Renal pelvis (tissue), 1 donor: ENCODE measurements at regions not wholly inside any gene's neighbourhood (a gene's known extent, or its start where the extent isn't known, plus 50 kb on each side); places are given as distances from the start of the nearest gene placed in this dataset.
A peak's percentile ranks its signal among the peaks of the same experiment; 100 is the strongest.

ENCODE experiments used
- DNase-seq: peaks from one replicate; pipeline ENCODE4 v3.0.0-alpha.2; 2013

DNA sequence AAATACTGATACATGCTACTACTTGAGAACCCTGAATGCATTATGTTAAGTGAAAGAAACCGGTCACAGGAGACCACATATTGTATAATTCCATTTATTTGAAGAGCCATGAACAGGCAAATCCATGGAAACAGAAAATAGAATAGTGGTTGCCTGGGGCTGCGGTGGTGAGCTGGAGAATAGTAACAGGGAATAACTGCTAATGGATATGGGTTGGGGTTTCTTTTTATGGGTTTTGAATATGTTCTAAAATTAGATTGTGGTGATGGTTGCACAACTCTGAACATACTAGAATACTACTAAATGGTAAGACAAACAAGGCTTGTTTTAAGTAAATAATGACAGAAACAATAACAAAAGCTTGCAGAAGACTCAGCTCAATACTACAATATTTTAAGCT is 293.0 kb downstream of the BTG1 start:
- DNase-seq = no peak

DNA sequence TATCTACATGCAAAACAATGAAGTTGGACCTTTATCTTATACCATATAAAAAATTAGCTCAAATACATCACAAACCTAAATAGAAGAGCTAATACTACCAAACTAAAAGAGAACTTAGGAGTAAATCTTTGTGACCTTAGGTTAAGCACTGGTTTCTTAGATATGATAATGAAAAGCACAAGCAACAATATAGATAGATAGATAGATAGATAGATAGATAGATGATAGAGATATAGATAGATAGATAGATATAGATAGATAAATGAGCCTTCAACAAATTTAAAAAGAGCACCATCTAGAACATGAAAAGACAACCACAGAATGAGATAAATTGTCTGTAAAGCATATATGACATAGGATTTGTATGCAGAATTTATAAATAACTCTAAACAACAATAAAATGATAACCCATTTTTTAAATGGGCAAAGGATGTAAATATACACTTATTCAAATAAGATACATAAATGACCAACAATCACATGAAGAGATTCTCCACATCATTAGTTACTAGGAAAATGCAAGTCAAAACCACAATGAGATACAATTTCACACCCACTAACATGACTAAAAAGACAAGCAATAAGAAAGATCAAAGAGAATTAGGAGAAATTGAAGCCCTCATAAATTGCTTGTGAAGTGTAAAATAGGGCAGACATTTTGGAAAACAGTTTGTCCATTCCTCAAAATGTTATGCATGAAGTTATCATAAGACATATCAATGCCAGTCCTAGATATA is 293.7 kb downstream of the BTG1 start:
- no peak for DNase-seq

DNA sequence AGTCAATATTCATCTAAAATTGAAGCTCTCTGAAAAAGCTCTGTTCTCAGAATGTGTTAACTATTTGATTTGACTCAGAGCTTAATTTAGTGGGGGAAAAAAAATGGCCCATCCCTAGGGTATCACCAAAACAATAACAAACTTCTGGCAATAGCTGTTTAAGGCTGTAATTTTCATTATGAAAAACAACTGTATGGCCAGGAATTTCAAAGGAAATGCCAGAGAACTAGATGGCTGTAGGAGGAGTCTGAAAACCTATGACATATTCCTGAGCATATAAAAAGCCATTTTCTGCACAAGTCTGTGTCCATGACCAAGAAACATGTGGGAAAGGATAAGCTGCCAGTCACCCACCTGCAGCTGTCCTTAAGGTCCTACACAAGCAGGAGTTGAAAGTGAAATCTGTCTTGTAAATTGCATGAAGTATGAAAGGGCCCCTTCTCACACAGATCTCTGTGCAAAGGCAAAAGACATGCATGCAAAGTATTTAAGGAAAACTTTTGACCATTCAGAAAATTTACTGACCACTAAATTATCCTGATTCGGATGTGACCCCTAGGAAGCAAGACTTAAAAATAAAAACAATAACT is 299.1 kb downstream of the BTG1 start:
- no peak for DNase-seq

DNA sequence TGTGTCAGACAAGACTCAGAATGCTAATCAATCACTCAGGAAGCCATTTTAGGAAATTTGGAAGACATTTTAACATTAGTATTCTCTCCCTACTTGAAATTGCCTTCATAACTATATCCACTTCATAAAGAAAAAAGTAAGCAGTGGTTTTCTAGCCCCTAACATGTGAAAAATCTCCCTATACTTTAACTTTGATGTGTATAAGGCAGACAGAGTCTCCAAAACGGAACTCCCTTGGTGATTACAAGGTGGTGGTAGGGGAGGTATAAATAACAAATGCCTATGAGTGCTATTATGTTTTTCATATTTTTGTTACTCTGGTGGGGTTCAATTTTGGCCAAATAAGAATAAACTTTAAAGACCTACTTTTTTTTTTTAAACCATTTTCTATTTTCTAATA is 300.3 kb downstream of the BTG1 start:
- DNase-seq = no peak

DNA sequence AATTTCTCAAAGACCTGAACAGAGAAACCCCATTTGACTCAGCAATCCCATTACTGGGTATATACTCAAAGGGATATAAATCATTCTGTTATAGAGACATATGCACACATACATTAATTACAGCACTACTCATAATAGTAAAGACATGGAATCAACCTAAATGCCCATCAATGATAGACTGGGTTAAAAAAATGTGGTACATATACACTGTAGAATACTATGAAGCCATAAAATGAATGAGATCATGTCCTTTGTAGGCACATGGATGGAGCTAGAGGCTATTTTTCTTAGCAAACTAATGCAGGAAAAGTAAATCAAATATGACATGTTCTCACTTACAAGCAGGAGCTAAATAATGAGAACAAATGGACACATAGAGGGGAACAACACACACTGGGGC is 303.8 kb downstream of the BTG1 start:
- DNase-seq = no peak

DNA sequence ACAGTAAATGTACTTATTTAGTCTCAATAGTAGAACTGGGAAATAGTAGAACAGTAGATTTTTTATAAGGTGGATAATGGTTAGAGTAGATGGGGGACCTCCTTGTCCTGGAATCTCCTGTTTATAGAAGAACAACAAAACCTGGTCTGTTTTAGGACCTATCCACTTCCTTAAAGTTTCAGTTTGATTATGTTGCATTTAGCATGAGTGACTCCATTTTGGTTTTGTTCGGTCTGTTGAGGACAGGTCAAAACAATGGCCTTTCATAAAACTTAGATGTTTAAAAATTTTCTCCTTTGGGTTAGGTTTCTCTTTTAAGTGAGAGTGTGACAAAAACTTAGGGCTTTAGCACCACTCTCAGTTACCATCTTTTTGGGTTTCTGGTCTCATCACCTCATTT is 308.9 kb downstream of the BTG1 start:
- DNase-seq = no peak

DNA sequence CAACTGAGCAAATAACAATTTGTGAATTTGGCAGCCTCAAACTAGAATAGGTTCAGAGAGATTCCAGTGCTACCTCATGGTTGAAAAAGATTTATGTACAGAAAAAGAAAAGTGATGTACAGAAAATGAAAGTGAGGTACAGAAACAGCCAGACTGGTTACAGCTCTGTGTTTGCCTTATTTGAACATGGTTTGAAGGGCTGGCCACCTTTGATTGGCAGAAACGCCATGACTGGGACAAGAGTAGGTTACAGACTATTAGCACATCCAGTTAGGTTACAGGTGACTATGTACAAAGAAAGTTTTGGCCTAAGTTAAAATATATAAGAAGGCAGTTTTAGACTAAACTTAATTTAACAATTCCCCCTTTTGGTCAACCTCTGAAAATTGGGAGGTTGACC is 309.4 kb downstream of the BTG1 start:
- no peak for DNase-seq

DNA sequence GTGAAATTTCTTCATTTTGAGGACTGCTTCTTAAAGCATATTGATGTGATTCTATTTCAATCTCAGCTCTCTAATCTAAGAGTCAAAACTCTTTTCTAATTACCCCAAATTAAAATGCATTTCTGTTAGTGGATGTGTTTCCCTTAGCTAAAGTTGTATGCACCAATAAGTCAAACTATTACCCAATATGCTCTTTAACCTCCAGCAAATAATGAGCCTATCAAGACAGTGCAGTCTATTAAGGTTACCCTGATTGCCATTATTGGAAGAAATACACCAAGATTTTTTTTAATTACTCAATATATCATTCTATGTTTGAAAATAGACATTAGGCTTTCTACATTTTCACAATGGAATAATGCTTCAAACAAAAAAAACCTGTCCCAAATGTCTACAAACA is 310.0 kb downstream of the BTG1 start:
- no peak for DNase-seq

DNA sequence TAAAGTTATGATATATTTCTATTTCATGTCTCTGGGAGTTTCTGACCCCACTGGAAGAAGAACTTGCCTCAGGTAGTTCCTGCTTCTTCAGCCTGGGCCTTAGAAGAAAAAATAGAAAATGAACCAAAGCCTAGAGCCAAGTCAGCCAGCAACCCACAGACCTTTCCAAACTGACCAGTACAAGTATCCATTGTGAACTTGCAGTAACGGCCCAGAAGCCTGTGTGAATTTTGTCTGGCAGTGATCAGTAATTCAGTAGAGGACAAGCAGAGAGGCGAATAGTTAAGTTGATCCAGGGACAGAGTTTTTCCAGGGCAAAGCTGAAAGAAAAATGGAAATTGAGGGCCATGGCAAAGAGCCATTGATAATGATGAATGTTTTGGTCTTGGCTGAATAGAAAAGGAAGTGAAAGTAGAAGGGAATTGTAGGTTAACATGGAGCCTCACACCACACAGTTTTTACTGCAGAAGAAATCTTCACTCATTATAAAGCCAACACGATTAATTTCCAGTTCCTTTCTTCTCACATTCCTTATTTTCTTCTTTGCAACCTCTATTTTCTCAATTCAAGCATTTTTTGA is 311.8 kb downstream of the BTG1 start:
- DNase-seq = no peak

DNA sequence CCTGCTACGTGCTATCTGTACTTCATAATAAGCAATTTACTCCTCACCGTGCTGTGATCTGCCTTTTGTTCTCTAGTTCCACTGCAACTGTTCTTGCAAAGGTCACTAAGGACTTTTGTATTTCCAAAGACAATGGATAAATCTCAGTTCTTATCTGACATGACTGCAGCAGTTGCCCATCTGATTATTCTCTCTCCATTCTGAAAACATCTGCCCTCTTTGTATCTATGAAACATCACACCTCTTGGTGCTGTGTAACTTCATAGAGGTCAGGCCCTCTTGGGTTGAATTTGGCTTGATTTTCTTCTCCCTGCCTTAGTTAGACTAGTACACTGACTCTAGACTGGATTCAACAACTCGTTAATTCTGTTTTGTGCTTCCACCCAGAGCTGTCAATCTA is 319.6 kb downstream of the BTG1 start:
- no peak for DNase-seq

DNA sequence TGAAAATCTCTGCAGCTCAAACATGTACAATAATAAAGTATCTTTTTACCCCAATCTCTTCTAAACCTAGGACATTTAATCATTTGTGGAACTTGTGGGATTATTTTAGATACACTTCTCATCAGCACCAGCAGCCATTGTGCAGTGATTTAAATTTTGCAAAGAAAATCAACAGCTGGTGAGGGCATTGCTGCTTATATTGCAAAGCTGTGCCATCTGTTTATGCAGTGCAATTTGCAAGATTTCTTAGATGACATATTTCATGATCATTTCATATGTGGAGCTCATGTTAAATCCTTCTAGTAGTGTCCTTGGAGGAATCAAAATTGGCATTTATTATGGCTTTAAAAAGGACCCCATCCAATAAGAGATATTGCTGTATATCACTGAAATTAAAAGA is 320.7 kb downstream of the BTG1 start:
- no peak for DNase-seq

DNA sequence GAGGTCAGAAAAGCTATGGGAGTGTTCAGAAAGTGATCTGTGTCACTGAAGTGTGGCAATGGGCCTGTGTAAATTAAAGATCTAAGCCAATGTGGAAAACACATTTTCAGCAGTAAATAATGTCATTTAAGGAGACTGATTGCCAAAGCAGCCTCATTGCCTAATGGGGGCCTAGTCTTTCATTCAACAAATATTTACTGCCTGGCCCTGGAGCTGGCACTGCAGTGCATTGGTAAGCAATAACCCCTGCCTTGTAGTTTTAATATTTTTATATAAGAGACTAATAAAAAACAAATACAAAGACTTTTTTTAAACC is 326.6 kb downstream of the BTG1 start:
- peak; percentile 42 for DNase-seq

DNA sequence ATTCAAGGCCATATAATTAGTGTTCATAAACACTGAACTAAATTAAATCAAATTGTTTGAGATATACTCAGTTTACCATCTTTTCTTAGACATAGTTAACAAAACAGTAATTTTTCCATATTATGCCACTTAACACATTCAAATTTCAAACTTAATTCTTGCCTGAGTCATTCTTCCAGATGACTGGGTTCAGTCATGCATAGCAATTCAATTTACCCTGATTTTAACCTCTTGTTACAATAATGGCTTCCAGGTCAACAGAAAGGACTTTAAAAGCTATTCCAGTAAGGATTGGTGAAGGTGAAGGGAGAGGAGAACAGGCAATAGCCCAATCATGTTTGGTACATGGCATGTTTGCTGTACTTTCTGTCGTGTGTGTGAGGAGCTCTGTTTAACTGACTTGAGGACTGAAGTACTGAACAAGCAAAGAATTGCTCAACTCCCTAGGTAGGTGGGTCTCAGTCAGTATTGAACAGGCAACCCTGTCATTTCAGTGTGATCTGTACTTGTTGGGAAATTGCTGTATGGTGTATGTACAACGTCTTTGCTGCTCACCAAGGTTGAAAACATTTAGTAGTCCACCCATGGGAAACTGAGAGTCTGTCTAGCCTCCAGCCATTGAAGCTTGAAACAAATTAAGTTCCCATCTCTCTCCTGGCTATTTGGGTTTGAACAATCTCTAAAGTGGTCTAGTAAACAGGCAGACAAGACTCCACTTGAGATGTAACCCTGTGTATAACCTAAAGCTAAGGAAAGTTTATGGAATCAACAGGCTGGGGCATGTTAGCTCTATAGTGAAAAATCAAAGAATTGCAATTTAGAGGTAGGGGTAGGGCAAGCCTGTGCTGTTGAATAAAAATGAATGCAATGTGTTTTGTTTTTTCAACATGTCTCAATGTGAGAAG is 327.2 kb downstream of the BTG1 start:
- no peak for DNase-seq

DNA sequence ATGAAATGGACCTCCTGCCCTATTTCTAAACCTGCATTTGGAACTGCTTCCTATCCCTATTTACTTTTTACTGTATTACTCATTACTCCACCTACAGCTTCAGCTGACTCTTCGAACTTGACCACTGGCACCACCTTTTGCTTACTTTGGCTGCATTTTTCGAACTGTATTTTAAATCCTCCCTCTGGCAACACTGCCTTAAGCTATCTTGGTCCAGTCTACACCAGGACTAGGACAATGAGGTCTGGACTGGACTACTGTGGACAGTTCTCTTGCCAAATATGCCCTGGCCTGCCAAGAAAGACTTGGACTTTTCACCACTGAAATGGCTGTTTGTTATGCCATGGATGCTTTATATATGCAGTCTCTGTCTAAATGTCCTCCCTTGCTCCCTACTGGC is 328.1 kb downstream of the BTG1 start:
- DNase-seq = no peak

DNA sequence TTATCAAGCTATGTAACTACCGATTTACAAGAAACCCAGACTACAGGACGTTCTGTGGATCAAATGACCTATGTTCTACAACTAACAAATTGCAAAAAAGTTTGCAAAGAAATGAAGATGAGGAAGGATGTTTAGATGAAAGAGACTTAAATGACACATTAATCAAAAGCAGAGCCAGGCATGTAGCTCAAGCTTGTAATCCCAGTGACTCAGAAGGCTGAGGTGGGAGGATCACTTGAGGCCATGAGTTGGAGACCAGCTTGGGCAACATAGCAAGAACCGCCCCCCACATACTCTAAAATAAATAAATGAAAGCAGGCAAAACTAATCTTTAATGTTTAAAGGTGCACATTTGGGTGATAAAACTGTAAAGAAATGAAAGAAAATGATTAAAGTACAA is 331.9 kb downstream of the BTG1 start:
- DNase-seq = no peak

DNA sequence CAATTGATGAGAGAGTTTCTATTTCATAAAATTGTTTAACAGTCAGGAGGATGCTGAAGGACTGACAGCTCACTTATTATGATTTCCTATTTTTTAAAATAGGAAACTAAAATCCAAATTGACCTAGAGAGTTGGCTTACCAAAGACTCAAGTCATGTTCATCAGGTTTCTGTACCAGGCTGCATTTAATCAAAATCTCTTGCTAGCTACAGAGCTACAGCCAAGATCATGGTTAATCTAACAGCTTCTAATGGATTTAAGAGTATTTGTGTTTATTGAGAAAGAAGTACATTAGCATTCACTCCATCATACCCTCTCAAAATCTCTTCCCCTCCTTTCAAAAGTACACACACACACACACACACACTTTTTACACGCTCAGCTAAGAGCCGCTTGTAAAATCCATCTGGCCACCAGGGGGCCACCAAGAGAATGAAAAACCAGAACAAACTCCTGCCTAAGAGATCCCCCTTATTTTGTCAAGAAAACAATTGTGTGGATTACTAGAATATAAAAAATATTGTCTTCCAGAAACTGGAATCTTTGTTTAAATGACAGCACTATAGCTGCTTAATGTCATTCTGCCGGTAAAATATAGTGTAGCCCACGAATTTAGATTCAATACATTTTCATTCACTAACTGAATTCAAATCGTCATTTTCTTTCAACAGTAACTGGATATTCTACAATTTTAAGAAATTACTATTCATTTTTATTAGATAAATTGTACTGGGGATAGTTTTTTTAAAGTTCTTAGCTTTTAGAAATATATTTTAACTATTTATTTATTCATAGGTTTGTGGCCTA is 334.0 kb downstream of the BTG1 start:
- DNase-seq = peak; percentile 58

DNA sequence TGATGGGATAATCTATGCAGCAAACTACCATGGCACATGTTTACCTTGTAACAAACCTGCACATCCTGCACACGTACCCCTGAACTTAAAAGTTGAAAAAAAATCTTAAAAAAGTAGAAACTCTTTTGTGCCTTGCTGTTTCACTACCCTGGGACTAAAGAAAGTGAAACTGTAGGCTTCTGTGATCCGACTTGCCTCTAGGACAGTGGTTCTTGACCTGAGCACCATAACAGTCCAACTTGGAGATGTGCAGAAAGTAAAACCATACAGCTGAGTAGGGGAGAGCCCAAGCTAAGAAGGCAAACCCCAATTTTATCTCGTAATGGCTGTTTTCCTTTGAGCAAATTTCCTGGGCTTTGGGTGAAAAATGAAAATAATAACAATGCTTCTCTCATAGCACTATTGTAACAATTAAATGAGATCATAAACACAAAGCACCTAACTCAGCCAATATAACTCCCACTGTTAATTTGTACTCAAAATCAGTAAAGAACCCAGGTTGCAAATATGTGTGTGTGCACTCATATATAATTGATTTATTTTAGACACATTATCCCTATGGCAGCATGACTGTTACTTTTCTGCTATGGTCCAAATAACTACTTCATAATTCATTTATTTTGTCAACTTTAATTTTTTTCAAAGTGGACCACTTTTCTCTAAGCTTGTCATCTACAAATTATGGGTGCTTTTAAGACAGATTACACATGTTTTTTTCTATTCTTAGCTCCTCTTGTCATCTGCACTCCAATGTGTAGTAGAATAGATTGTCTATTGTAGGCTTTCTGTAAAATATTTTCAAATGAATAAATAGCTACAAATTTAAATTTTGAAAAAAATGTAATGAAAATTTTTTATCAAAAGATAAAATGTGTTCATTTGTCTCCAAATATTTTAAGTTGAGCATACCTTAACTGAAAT is 334.9 kb downstream of the BTG1 start:
- DNase-seq = no peak

DNA sequence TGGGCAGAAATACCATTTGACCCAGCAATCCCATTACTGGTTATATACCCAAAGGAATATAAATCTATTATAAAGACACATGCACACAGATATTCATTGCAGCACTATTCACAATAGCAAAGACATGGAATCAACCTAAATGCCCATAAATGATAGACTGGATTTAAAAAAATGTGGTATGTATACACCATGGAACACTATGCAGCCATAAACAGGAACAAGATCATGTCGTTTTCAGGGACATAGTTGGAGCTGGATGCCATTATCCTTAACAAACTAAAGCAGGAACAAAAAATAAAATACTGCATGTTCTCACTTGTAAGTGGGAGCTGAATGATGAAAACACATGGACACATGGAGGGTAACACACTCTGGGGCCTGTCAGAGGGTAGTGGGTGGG is 335.6 kb downstream of the BTG1 start:
- DNase-seq = no peak

DNA sequence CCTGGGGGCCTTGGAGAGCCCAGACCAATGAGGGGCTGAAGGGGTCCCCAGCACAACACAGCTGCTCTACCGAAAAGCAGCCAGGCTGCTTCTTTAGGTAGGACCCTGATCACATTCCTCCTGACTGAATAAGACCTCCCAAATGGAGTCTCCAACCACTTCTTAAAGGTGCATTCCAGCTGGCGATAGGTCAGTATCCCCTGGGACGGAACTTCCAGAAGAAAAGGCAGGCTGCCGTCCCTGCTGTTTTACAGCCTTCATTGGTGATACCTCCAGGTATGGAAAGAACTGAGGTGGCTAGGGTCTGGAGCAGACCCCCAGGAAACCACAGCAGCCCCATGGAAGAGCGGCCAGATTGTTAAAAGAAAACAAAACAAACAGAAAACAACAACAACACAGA is 340.6 kb downstream of the BTG1 start:
- DNase-seq = no peak

DNA sequence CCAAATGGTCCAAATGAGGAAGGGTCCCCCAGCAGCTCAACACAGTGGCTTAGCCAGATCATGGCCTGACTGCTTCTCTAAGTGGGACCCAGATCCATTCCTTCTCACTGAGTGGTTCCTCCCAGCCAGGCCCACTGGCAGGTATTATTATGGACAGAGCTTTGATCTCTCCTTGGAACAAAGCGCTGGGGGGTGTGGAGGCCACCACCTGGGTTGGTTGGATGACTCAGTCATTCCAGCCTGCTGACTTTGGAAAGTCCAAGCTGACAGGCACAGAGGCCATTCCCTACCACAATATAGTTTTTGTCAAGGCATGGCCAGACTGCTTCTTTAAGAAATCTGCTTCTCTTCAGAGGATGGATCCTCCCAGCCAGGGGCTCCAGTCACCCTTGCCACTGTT is 341.1 kb downstream of the BTG1 start:
- DNase-seq = no peak

DNA sequence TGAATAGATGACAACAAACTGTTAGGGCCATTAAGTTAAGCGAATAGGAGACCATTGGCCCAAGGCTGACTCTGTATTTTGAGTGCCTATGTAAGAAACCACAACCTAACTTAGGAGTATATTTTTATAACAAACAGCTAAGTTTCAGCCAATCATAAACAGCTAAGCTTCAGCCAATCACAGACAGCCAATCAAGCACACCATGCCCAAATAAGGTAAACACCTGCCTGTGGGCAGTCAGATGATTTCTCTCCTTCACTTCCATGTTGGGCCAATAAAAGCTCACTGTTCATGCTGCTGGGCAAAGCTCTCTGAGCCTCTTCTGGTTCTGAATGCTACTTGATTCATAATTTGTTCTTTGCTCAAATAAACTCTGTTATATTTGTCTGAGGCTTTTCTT is 344.6 kb downstream of the BTG1 start:
- no peak for DNase-seq
